Pancreas (tissue), 10 donors: ENCODE measurements at regions not wholly inside any gene's neighbourhood (a gene's known extent, or its start where the extent isn't known, plus 50 kb on each side); places are given as distances from the start of the nearest gene placed in this dataset.

ENCODE experiments used
- ATAC-seq, 4 donors: fragments of 200-7000 bp; cut with Tn5 transposase; one replicate each; pipeline versions ENCODE4 v1.8.0 to v1.9.1; 2020; ENCODE audit warnings: mild to moderate bottlenecking in 4 of 4, moderate library complexity in 4 of 4
- DNase-seq, 6 donors: peaks; one replicate each; pipeline ENCODE4 v3.0.0-alpha.2; 2020
- FAIRE-seq: peaks from 2 replicates; lab custom pipeline; 2012; peaks lifted over from hg19 to GRCh38; lab: Jason Lieb, UNC
- H3K27ac ChIP-seq, 4 donors: fragments of 200-600 bp; sonication (generic); 1 replicate in 3 of 4; 2 replicates in 1 of 4; pipeline versions ENCODE4 v1.5.0 to v1.8.0; 2020
- H3K27me3 ChIP-seq, 4 donors: fragments of 200-600 bp; one replicate each; pipeline ENCODE4 v1.8.0; 2021
- H3K36me3 ChIP-seq, 3 donors: fragments of 200-600 bp; sonication (generic) in 1 of 3; one replicate each; pipeline versions ENCODE4 v1.5.0 to v1.8.0; 2020 to 2021
- H3K4me1 ChIP-seq, 3 donors: fragments of 200-600 bp; one replicate each; pipeline ENCODE4 v1.8.0; 2021
- H3K4me3 ChIP-seq, 4 donors: fragments of 200-600 bp; sonication (generic) in 2 of 4; one replicate each; pipeline versions ENCODE4 v1.5.0 to v1.8.0; 2020 to 2021
- H3K9me3 ChIP-seq, 4 donors: fragments of 200-600 bp; one replicate each; pipeline ENCODE4 v1.8.0; 2021
- CTCF ChIP-seq, 4 donors: fragments of 200-600 bp; sonication (generic) in 3 of 4; IDR thresholded peaks; one replicate each; pipeline versions ENCODE4 v1.5.0 to v1.8.0; 2021; ENCODE audit warnings: antibody characterized with exemption in 4 of 4
- WGBS, 2 donors: extraction: QIAGEN DNeasy Blood & Tissue Kit; methylation state at CpG; one replicate each; pipeline ENCODE4 v1.1.7; 2013; 5-methylcytosine and 5-hydroxymethylcytosine counted together
- intact Hi-C, 3 donors: fragments of 100-400 bp; cut with DNase I; formaldehyde crosslinking; loops; one replicate each; pipeline versions ENCODE4 v1.11.1 to v1.14.2; 2022
- donor health status: healthy with polysubstance abuse.
- donor health status: DM: no; HTN: no; CAD: no; lungs with moderate emphysema.
- donor health status: DM: no; HTN: no; CAD: no.
- donor health status: control.
- donor health status: control.
- donor health status: Bipolar disorder and iron deficiency.
- donor health status: DM: yes; HTN: yes; CAD: no.
- donor health status: DM: no; HTN: no; CAD: no.
- donor health status: DM: no; HTN: no; CAD: no.
- donor health status: DM: yes; HTN: yes; CAD: no.

- no peak for ATAC-seq
- TF ChIP-seq CTCF (IDR thresholded peaks at IDR 0.05), result no peak
- Histone ChIP-seq H3K4me3 (no peak overlapping the region), H3K4me1 (no peaks in the 10 kb centered on the region), H3K27me3 (no peaks in the 10 kb centered on the region), H3K9me3 (no peaks in the 10 kb centered on the region), H3K27ac (peak overlapping the region in 1 of 4 donors; percentile 24), H3K36me3 (no peaks in the 10 kb centered on the region)
- WGBS, 2 donors, result 37 to 39% methylated on average over 2 of the region's 2 CpGs
- no peak for DNase-seq
- intact Hi-C loops, result no loop called here
- no peak for FAIRE-seq
Measured at GRCh38 chr9:85263288-85263687, 478.5 kb downstream of the AGTPBP1 start.

- Histone ChIP-seq H3K36me3 (no peaks in the 10 kb centered on the region), H3K27ac (peak overlapping the region in 1 of 4 donors; percentile 25), H3K4me3 (no peak overlapping the region), H3K27me3 (no peaks in the 10 kb centered on the region), H3K4me1 (no peaks in the 10 kb centered on the region), H3K9me3 (no peaks in the 10 kb centered on the region)
- TF ChIP-seq CTCF (IDR thresholded peaks at IDR 0.05), result no peak
- ATAC-seq, result peak; percentile 41 to 78 (median 68)
- DNase-seq, result peak in 2 of 6 donors; percentile 13 to 28
- no peak for FAIRE-seq
- intact Hi-C loops, result no loop called here
- 3 to 6% methylated on average over 2 of the region's 2 CpGs for WGBS, 2 donors
Measured at GRCh38 chr9:85262333-85262732, 479.4 kb downstream of the AGTPBP1 start.

GRCh38 chr9:85260275-85260845 is 481.4 kb downstream of the AGTPBP1 start:
- DNase-seq (no peak), ATAC-seq (no peak), FAIRE-seq (no peak)
- H3K27ac ChIP-seq, result no peak overlapping the region
- H3K9me3 ChIP-seq, result no peaks in the 10 kb centered on the region
- intact Hi-C loops, result no loop called here
- no peaks in the 10 kb centered on the region for H3K27me3 ChIP-seq
- 62 to 68% methylated on average over 2 of the region's 2 CpGs for WGBS, 2 donors
- no peaks in the 10 kb centered on the region for H3K36me3 ChIP-seq
- TF ChIP-seq CTCF (IDR thresholded peaks at IDR 0.05), result no peak
- H3K4me3 ChIP-seq, result no peak overlapping the region
- no peaks in the 10 kb centered on the region for H3K4me1 ChIP-seq

- Histone ChIP-seq H3K4me3 (no peak overlapping the region), H3K36me3 (no peaks in the 10 kb centered on the region), H3K9me3 (no peaks in the 10 kb centered on the region), H3K4me1 (no peaks in the 10 kb centered on the region), H3K27me3 (no peaks in the 10 kb centered on the region), H3K27ac (no peak overlapping the region)
- ATAC-seq, result peak; percentile 70 to 97 (median 90)
- intact Hi-C loops, result loop anchor here in 1 of 3 donors (10.0 kb wide), 1 partner anchor 864 kb away; no protein-coding TSS in a partner anchor
- WGBS, 2 donors, result 26 to 38% methylated on average over 10 of the region's 10 CpGs
- DNase-seq, result peak in 5 of 6 donors; percentile 49 to 77 (median 56)
- FAIRE-seq, result no peak
- TF ChIP-seq CTCF (IDR thresholded peaks at IDR 0.05), result peak; percentile 21 to 60 (median 48)
Measured at GRCh38 chr9:85258823-85259370, 482.9 kb downstream of the AGTPBP1 start.

GRCh38 chr9:85258236-85258635 is 483.5 kb downstream of the AGTPBP1 start:
- H3K4me3 ChIP-seq, result no peak overlapping the region
- no peaks in the 10 kb centered on the region for H3K9me3 ChIP-seq
- no peaks in the 10 kb centered on the region for H3K27me3 ChIP-seq
- FAIRE-seq, result no peak
- intact Hi-C loops, result loop anchor here in 1 of 3 donors (10.0 kb wide), 1 partner anchor 863 kb away; no protein-coding TSS in a partner anchor
- H3K36me3 ChIP-seq, result no peaks in the 10 kb centered on the region
- DNase-seq, result no peak
- TF ChIP-seq CTCF (IDR thresholded peaks at IDR 0.05), result no peak
- ATAC-seq, result no peak
- H3K4me1 ChIP-seq, result no peaks in the 10 kb centered on the region
- no peak overlapping the region for H3K27ac ChIP-seq
- 65 to 80% methylated on average over 7 of the region's 7 CpGs for WGBS, 2 donors
